ENCODE measurements at regions not wholly inside any gene's neighbourhood (a gene's known extent, or its start where the extent isn't known, plus 50 kb on each side); places are given as distances from the start of the nearest gene placed in this dataset.

GRCh38 chr14:86619726-86620125 lies 1089.8 kb downstream of the FLRT2 start:
- TF ChIP-seq, protein P1, sequence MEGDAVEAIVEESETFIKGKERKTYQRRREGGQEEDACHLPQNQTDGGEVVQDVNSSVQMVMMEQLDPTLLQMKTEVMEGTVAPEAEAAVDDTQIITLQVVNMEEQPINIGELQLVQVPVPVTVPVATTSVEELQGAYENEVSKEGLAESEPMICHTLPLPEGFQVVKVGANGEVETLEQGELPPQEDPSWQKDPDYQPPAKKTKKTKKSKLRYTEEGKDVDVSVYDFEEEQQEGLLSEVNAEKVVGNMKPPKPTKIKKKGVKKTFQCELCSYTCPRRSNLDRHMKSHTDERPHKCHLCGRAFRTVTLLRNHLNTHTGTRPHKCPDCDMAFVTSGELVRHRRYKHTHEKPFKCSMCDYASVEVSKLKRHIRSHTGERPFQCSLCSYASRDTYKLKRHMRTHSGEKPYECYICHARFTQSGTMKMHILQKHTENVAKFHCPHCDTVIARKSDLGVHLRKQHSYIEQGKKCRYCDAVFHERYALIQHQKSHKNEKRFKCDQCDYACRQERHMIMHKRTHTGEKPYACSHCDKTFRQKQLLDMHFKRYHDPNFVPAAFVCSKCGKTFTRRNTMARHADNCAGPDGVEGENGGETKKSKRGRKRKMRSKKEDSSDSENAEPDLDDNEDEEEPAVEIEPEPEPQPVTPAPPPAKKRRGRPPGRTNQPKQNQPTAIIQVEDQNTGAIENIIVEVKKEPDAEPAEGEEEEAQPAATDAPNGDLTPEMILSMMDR (IDR thresholded peaks at IDR 0.05; ENCODE audit: poor library complexity), result no peak
- TF ChIP-seq EZH2 (IDR thresholded peaks at IDR 0.05; ENCODE audit: borderline replicate concordance), result no peak
- no peak for TF ChIP-seq EZH2phosphoT487 (IDR thresholded peaks at IDR 0.05; ENCODE audit: low read depth, severe bottlenecking, unreplicated experiment)

Measured in hepatocyte (in vitro differentiated cells).